ENCODE measurements at regions not wholly inside any gene's neighbourhood (a gene's known extent, or its start where the extent isn't known, plus 50 kb on each side); places are given as distances from the start of the nearest gene placed in this dataset.
A peak's percentile ranks its signal among the peaks of the same experiment; 100 is the strongest.
"Not testable (repeated sequence)": the region's sequence is repeated elsewhere in the genome, so short reads cannot be mapped to it uniquely, and the experiment has no call there.

- DNase-seq = no peak
These were observed 456.1 kb upstream of the ID2 start for GRCh38 chr2:8225798-8226197.

- DNase-seq = peak; percentile 39
These were observed 452.3 kb upstream of the ID2 start for GRCh38 chr2:8229546-8229986.

GRCh38 chr2:8230466-8230865, 451.4 kb upstream of the ID2 start:
- no peak for DNase-seq

GRCh38 chr2:8231902-8232301, 450.0 kb upstream of the ID2 start:
- no peak for DNase-seq

- DNase-seq = no peak
These were observed 449.0 kb upstream of the ID2 start for GRCh38 chr2:8232871-8233270.

- no peak for DNase-seq
These were observed 447.6 kb upstream of the ID2 start for GRCh38 chr2:8234253-8234652.

- DNase-seq = no peak
These were observed 447.0 kb upstream of the ID2 start for GRCh38 chr2:8234757-8235374.

- DNase-seq = no peak
These were observed 446.4 kb upstream of the ID2 start for GRCh38 chr2:8235419-8235818.

GRCh38 chr2:8236391-8236790, 445.5 kb upstream of the ID2 start:
- DNase-seq = no peak

- no peak for DNase-seq
These were observed 443.2 kb upstream of the ID2 start for GRCh38 chr2:8238521-8239230.

- DNase-seq = peak; percentile 5
These were observed 442.2 kb upstream of the ID2 start for GRCh38 chr2:8239531-8240088.

- no peak for DNase-seq
These were observed 440.5 kb upstream of the ID2 start for GRCh38 chr2:8241317-8241716.

GRCh38 chr2:8242739-8243138, 439.1 kb upstream of the ID2 start:
- DNase-seq = no peak

- DNase-seq = no peak
These were observed 438.0 kb upstream of the ID2 start for GRCh38 chr2:8243748-8244400.

GRCh38 chr2:8244639-8245038, 437.2 kb upstream of the ID2 start:
- DNase-seq = peak; percentile 3

- DNase-seq = no peak
These were observed 435.7 kb upstream of the ID2 start for GRCh38 chr2:8246137-8246536.

GRCh38 chr2:8247905-8248622, 433.8 kb upstream of the ID2 start:
- DNase-seq = no peak

GRCh38 chr2:8248623-8248957, 433.3 kb upstream of the ID2 start:
- no peak for DNase-seq

- DNase-seq = no peak
These were observed 432.7 kb upstream of the ID2 start for GRCh38 chr2:8249141-8249540.

- no peak for DNase-seq
These were observed 432.1 kb upstream of the ID2 start for GRCh38 chr2:8249769-8250168.

GRCh38 chr2:8250290-8250689, 431.6 kb upstream of the ID2 start:
- not testable (repeated sequence) for DNase-seq

GRCh38 chr2:8251291-8251690, 430.6 kb upstream of the ID2 start:
- peak; percentile 10 for DNase-seq

- no peak for DNase-seq
These were observed 430.0 kb upstream of the ID2 start for GRCh38 chr2:8251856-8252255.
